ENCODE measurements at regions not wholly inside any gene's neighbourhood (a gene's known extent, or its start where the extent isn't known, plus 50 kb on each side); places are given as distances from the start of the nearest gene placed in this dataset.
A peak's percentile ranks its signal among the peaks of the same experiment; 100 is the strongest.
"Not testable (repeated sequence)": the region's sequence is repeated elsewhere in the genome, so short reads cannot be mapped to it uniquely, and the experiment has no call there.

- TF ChIP-seq ZSCAN30 (tag by site-specific recombination; IDR thresholded peaks at IDR 0.05) (no peak), ZNF513 (tag by site-specific recombination; IDR thresholded peaks at IDR 0.05) (peak; percentile 82), ZNF670 (tag by site-specific recombination; IDR thresholded peaks at IDR 0.05; ENCODE audit: low read depth) (no peak), ZNF654 (tag by site-specific recombination; IDR thresholded peaks at IDR 0.05; ENCODE audit: low read depth) (no peak), ZNF621 (tag by site-specific recombination; IDR thresholded peaks at IDR 0.05) (no peak), ZNF175 (tag by site-specific recombination; IDR thresholded peaks at IDR 0.05) (no peak), ZNF558 (tag by site-specific recombination; IDR thresholded peaks at IDR 0.05) (no peak)
- CTCF ChIA-PET = interaction anchor here (1.3 kb wide), 1 partner anchor 137 kb away, joined by 3 read pairs; no protein-coding TSS in a partner anchor
- H3K4me3 ChIP-seq (ENCODE audit: low read depth, low read length) = no peak overlapping the region
Measured at GRCh38 chr20:10114598-10114997, 79.8 kb downstream of the ANKEF1 start.

GRCh38 chr20:10115021-10115420 lies 80.2 kb downstream of the ANKEF1 start:
- H3K36me3 ChIP-seq (ENCODE audit: control insufficient read depth in 2 of 2, insufficient read depth in 1 of 2, low read length in 2 of 2) = no peaks in the 10 kb centered on the region
- CTCF ChIA-PET = interaction anchor here (1.3 kb wide), 1 partner anchor 138 kb away, joined by 3 read pairs; no protein-coding TSS in a partner anchor
- H3K27ac ChIP-seq (ENCODE audit: extremely low read depth, low read depth, low read length) = no peak overlapping the region
- POLR2A ChIA-PET = no interaction called here
- H3K4me3 ChIP-seq (ENCODE audit: low read depth, low read length) = no peak overlapping the region
- H3K4me1 ChIP-seq (ENCODE audit: control insufficient read depth, insufficient read depth, low read length) = no peaks in the 10 kb centered on the region
- TF ChIP-seq ZBTB1 (tag by site-specific recombination; IDR thresholded peaks at IDR 0.05) (no peak), ZNF366 (tag by site-specific recombination; conservative IDR thresholded peaks at IDR 0.05) (no peak), ZNF214 (tag by site-specific recombination; IDR thresholded peaks at IDR 0.05; ENCODE audit: borderline replicate concordance) (no peak), ZNF548 (tag by site-specific recombination; IDR thresholded peaks at IDR 0.05) (no peak)
- no peaks in the 10 kb centered on the region for H3K9me3 ChIP-seq (ENCODE audit: control insufficient read depth, insufficient read depth, low read depth, low read length)

More at GRCh38 chr20:10114598-10114997, 79.8 kb downstream of the ANKEF1 start:
- Histone ChIP-seq H3K4me1 (ENCODE audit: control insufficient read depth, insufficient read depth, low read length) (no peaks in the 10 kb centered on the region), H3K9me3 (ENCODE audit: control insufficient read depth, insufficient read depth, low read depth, low read length) (no peaks in the 10 kb centered on the region), H3K27ac (ENCODE audit: extremely low read depth, low read depth, low read length) (no peak overlapping the region), H3K36me3 (ENCODE audit: control insufficient read depth in 2 of 2, insufficient read depth in 1 of 2, low read length in 2 of 2) (no peaks in the 10 kb centered on the region)
- POLR2A ChIA-PET = no interaction called here

- TF ChIP-seq ZNF19 (tag by site-specific recombination; IDR thresholded peaks at IDR 0.05; ENCODE audit: low read depth) (no peak), ZFP69B (tag by site-specific recombination; IDR thresholded peaks at IDR 0.05) (no peak), SP2 (tag by site-specific recombination; IDR thresholded peaks at IDR 0.05) (no peak), ZNF791 (tag by site-specific recombination; IDR thresholded peaks at IDR 0.05) (no peak)
- no peak overlapping the region for H3K4me3 ChIP-seq (ENCODE audit: low read depth, low read length)
- no peaks in the 10 kb centered on the region for H3K36me3 ChIP-seq (ENCODE audit: control insufficient read depth in 2 of 2, insufficient read depth in 1 of 2, low read length in 2 of 2)
- ChIA-PET CTCF (interaction anchor here (0.7 to 1.9 kb wide), 2 partner anchors 29 to 228 kb away, joined by 3 to 5 read pairs; no protein-coding TSS in a partner anchor), POLR2A (no interaction called here)
- no peaks in the 10 kb centered on the region for H3K4me1 ChIP-seq (ENCODE audit: control insufficient read depth, insufficient read depth, low read length)
- no peaks in the 10 kb centered on the region for H3K9me3 ChIP-seq (ENCODE audit: control insufficient read depth, insufficient read depth, low read depth, low read length)
- H3K27ac ChIP-seq (ENCODE audit: extremely low read depth, low read depth, low read length) = no peak overlapping the region
Measured at GRCh38 chr20:10119336-10119735, 84.5 kb downstream of the ANKEF1 start.

- H3K9me3 ChIP-seq (ENCODE audit: control insufficient read depth, insufficient read depth, low read depth, low read length); H3K27ac ChIP-seq (ENCODE audit: extremely low read depth, low read depth, low read length); H3K4me3 ChIP-seq (ENCODE audit: low read depth, low read length); POLR2A ChIA-PET; CTCF ChIA-PET; H3K4me1 ChIP-seq (ENCODE audit: control insufficient read depth, insufficient read depth, low read length); H3K36me3 ChIP-seq (ENCODE audit: control insufficient read depth in 2 of 2, insufficient read depth in 1 of 2, low read length in 2 of 2): not testable (repeated sequence)
- TF ChIP-seq SETDB1 (IDR thresholded peaks at IDR 0.05; ENCODE audit: insufficient read length, low read length) (peak; percentile 20), ZNF707 (tag by site-specific recombination; IDR thresholded peaks at IDR 0.05) (peak; percentile 91)
Measured at GRCh38 chr20:10124883-10125282, 90.1 kb downstream of the ANKEF1 start.

All from HEK293 (cell line).